ENCODE measurements at regions not wholly inside any gene's neighbourhood (a gene's known extent, or its start where the extent isn't known, plus 50 kb on each side); places are given as distances from the start of the nearest gene placed in this dataset.

DNA sequence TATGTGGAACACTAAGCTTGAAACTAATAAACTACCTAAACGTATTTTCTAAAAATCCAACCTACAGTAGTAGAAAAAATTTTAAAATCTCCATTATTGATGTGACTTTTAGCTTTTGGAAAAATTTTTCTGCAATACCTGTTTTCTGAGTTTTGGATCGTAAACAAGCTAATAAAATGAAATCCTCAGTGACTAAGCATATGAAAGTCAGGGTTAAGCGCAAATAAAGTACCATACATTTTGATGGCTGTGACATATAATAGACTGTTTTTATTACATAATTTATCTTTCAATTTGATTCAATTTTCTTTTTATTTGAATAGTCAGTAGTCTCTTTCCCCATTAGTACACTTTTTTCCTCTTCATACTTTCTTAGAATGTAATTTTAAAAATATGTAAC lies 683.6 kb downstream of the NUP35 start:
- H3K9ac ChIP-seq (replicated peaks; ENCODE audit: extremely low read depth, insufficient read depth, low read length), result no peak overlapping the region
- no peaks in the 10 kb centered on the region for H3K36me3 ChIP-seq (ENCODE audit: control insufficient read depth in 2 of 2, extremely low read depth in 1 of 2, insufficient read depth in 2 of 2, low read length in 2 of 2)
- H3K4me1 ChIP-seq (ENCODE audit: control insufficient read depth, extremely low read depth, insufficient read depth, low read length), result no peaks in the 10 kb centered on the region
- H3K9me3 ChIP-seq (replicated peaks; ENCODE audit: control insufficient read depth, insufficient read depth, low read length), result peaks cover 7% of the 10 kb centered on the region
- no peak for DNase-seq (ENCODE audit: low read depth, low spot score)
- H3K27me3 ChIP-seq (ENCODE audit: control insufficient read depth in 2 of 2, insufficient read depth in 2 of 2, low read length in 2 of 2), result no peaks in the 10 kb centered on the region
- no peak for FAIRE-seq
- no peak overlapping the region for H3K4me3 ChIP-seq (replicated peaks in 1 of 3; ENCODE audit: insufficient read depth in 1 of 3, low read depth in 1 of 3, low read length in 3 of 3)
- H3K4me2 ChIP-seq (ENCODE audit: insufficient read depth, low read length), result no peak overlapping the region
- H4K20me1 ChIP-seq (replicated peaks; ENCODE audit: control insufficient read depth, extremely low read depth, insufficient read depth, low read length), result no peaks in the 10 kb centered on the region
- no peaks in the 10 kb centered on the region for H3K79me2 ChIP-seq (ENCODE audit: control insufficient read depth, insufficient read depth, low read length)
- dilution Hi-C loops (cut with MboI; ENCODE audit: extremely low pct_ligation_motif_present, low sequenced_read_pairs) (no loop called here), intact Hi-C loops (cut with micrococcal nuclease) (no loop called here)
- no TSS peak for BruUV-seq (replicated peaks)
- H3K9me1 ChIP-seq (replicated peaks; ENCODE audit: control insufficient read depth, extremely low read depth, insufficient read depth, low read length), result no peaks in the 10 kb centered on the region
- H2AFZ ChIP-seq (ENCODE audit: low read depth, low read length), result no peak overlapping the region
- TF ChIP-seq, protein P1, sequence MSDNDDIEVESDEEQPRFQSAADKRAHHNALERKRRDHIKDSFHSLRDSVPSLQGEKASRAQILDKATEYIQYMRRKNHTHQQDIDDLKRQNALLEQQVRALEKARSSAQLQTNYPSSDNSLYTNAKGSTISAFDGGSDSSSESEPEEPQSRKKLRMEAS (IDR thresholded peaks at IDR 0.05; ENCODE audit: insufficient read depth, insufficient read length), result no peak
- no peak for TF ChIP-seq POLR2A (IDR thresholded peaks at IDR 0.05; ENCODE audit: low read depth, low read length)
- TF ChIP-seq GATA2 (IDR thresholded peaks at IDR 0.05; ENCODE audit: insufficient read depth, insufficient read length, low read depth, low read length), result no peak
- no peak for TF ChIP-seq FOS (IDR thresholded peaks at IDR 0.05; ENCODE audit: borderline replicate concordance, insufficient read depth, low read length)
- TF ChIP-seq, protein P2, sequence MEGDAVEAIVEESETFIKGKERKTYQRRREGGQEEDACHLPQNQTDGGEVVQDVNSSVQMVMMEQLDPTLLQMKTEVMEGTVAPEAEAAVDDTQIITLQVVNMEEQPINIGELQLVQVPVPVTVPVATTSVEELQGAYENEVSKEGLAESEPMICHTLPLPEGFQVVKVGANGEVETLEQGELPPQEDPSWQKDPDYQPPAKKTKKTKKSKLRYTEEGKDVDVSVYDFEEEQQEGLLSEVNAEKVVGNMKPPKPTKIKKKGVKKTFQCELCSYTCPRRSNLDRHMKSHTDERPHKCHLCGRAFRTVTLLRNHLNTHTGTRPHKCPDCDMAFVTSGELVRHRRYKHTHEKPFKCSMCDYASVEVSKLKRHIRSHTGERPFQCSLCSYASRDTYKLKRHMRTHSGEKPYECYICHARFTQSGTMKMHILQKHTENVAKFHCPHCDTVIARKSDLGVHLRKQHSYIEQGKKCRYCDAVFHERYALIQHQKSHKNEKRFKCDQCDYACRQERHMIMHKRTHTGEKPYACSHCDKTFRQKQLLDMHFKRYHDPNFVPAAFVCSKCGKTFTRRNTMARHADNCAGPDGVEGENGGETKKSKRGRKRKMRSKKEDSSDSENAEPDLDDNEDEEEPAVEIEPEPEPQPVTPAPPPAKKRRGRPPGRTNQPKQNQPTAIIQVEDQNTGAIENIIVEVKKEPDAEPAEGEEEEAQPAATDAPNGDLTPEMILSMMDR (IDR thresholded peaks at IDR 0.05; ENCODE audit: extremely low read depth in 1 of 2, insufficient read depth in 1 of 2, low read depth in 1 of 2, low read length in 2 of 2), result no peak
- TF ChIP-seq MYC (IDR thresholded peaks at IDR 0.05; ENCODE audit: low read depth, low read length), result no peak
- no peak for TF ChIP-seq EZH2 (IDR thresholded peaks at IDR 0.05; ENCODE audit: borderline replicate concordance, low read depth, low read length, severe bottlenecking)
- no peak for TF ChIP-seq POLR2AphosphoS5 (IDR thresholded peaks at IDR 0.05; ENCODE audit: insufficient read depth, low read depth, low read length)
- no peak for TF ChIP-seq JUN (IDR thresholded peaks at IDR 0.05; ENCODE audit: borderline replicate concordance, insufficient read depth, insufficient read length, low read depth)
- no peak overlapping the region for H3K27ac ChIP-seq (ENCODE audit: insufficient read depth, low read depth, low read length)
- ChIA-PET CTCF (no interaction called here), POLR2A (no interaction called here)

Measured in endothelial cell of umbilical vein (primary cell).